HCT116 (cell line): ENCODE measurements at regions not wholly inside any gene's neighbourhood (a gene's known extent, or its start where the extent isn't known, plus 50 kb on each side); places are given as distances from the start of the nearest gene placed in this dataset.
A peak's percentile ranks its signal among the peaks of the same experiment; 100 is the strongest.

Experiments used
- ATAC-seq: fragments of 200-7000 bp; cut with Tn5 transposase; 2 replicates; pipeline ENCODE4 v1.9.1; 2020; ENCODE audit warnings: mild to moderate bottlenecking, moderate library complexity
- BruUV-seq: library from RNA; stranded (reverse); fragments of 400-500 nt; replicated peaks from 2 replicates; lab custom pipeline; 2021; lab: Mats Ljungman, UMichigan
- CTCF ChIA-PET: fragments of 300-600 bp; sonication (Branson Sonifier 250); formaldehyde crosslinking; loops from one replicate; lab custom pipeline; 2021; ENCODE audit warnings: antibody characterized with exemption; lab: Charles Lee
- POLR2A ChIA-PET: fragments of 300-600, 350-600 bp; sonication (Branson Sonifier 250); formaldehyde crosslinking; loops from one replicate; lab custom pipeline; 2021; ENCODE audit warnings: antibody characterized with exemption; lab: Charles Lee
- RAD21 ChIA-PET, 2 experiments: fragments of 300-600 bp; sonication (Branson Sonifier 250); formaldehyde crosslinking; loops; one replicate each; lab custom pipeline; 2023; ENCODE audit warnings: low total read pairs in 2 of 2; ENCODE audit not compliant: uncharacterized antibody in 2 of 2, unreplicated experiment in 2 of 2, low non-redundant PET in 1 of 2; lab: Charles Lee
- DNase-seq: peaks from one replicate; pipeline ENCODE4 v3.0.0-alpha.2; 2010; ENCODE audit warnings: low read depth, low spot score
- H2AFZ ChIP-seq: fragments of 200-600 bp; shearing (Covaris generic), sonication (generic); 2 replicates; pipeline ENCODE4 v1.6.1; 2017; ENCODE audit warnings: low read depth, mixed run types, mixed read lengths, antibody characterized with exemption, low read length; ENCODE audit not compliant: poor library complexity, severe bottlenecking
- H3K27ac ChIP-seq: 2 replicates; pipeline ENCODE4 v1.5.1; 2012; ENCODE audit warnings: low read depth, low read length
- H3K27me3 ChIP-seq: fragments of 200-600 bp; sonication (generic); 2 replicates; pipeline ENCODE4 v1.6.1; 2016; ENCODE audit warnings: mixed run types, low read length, mixed read lengths; ENCODE audit not compliant: insufficient read depth
- H3K36me3 ChIP-seq, 2 experiments: fragments of 200-500 bp in 1 of 2; fragments of 200-600 bp in 1 of 2; sonication (Bioruptor generic) in 1 of 2; sonication (generic) in 1 of 2; 2 replicates each; pipeline versions ENCODE4 v1.5.1 to v1.6.1; 2014 to 2016; ENCODE audit warnings: low read length in 2 of 2, inconsistent platforms in 1 of 2, mixed read lengths in 1 of 2, mixed run types in 1 of 2; ENCODE audit not compliant: insufficient read depth in 2 of 2, control insufficient read depth in 1 of 2
- H3K4me1 ChIP-seq, 2 experiments: fragments of 200-600 bp in 1 of 2; sonication (generic) in 1 of 2; 2 replicates each; pipeline versions ENCODE4 v1.5.1 to v1.6.1; 2012 to 2017; ENCODE audit warnings: low read length in 2 of 2, inconsistent platforms in 1 of 2, mild to moderate bottlenecking in 1 of 2, mixed read lengths in 1 of 2, mixed run types in 1 of 2, moderate library complexity in 1 of 2; ENCODE audit not compliant: insufficient read depth in 2 of 2, control insufficient read depth in 1 of 2
- H3K4me2 ChIP-seq: fragments of 200-600 bp; sonication (generic); 2 replicates; pipeline ENCODE4 v1.6.1; 2017; ENCODE audit warnings: mixed run types, low read length, mixed read lengths
- H3K4me3 ChIP-seq, 2 experiments: fragments of 200-600 bp in 1 of 2; sonication (generic) in 1 of 2; replicated peaks in 1 of 2; 2 replicates each; pipeline ENCODE4 v1.5.1; 2011 to 2016; ENCODE audit warnings: low read length in 2 of 2, control low read depth in 1 of 2, low read depth in 1 of 2, mild to moderate bottlenecking in 1 of 2, mixed read lengths in 1 of 2, mixed run types in 1 of 2
- H3K79me2 ChIP-seq: fragments of 200-600 bp; sonication (generic); 2 replicates; pipeline ENCODE4 v1.6.1; 2017; ENCODE audit warnings: mild to moderate bottlenecking, mixed run types, low read length, moderate library complexity, mixed read lengths; ENCODE audit not compliant: insufficient read depth
- H3K9ac ChIP-seq: fragments of 200-600 bp; sonication (generic); 2 replicates; pipeline ENCODE4 v1.6.1; 2016; ENCODE audit warnings: low read length, mixed read lengths
- H3K9me2 ChIP-seq: fragments of 200-600 bp; sonication (generic), shearing (Covaris generic); 2 replicates; pipeline ENCODE4 v1.6.1; 2017; ENCODE audit warnings: mixed run types, mild to moderate bottlenecking, moderate library complexity; ENCODE audit not compliant: insufficient read depth
- H3K9me3 ChIP-seq, 2 experiments: fragments of 200-500 bp in 1 of 2; fragments of 200-600 bp in 1 of 2; sonication (Bioruptor generic) in 1 of 2; sonication (generic) in 1 of 2; 2 replicates each; pipeline ENCODE4 v1.6.1; 2014 to 2017; ENCODE audit warnings: low read length in 2 of 2, mixed read lengths in 2 of 2, inconsistent platforms in 1 of 2, low read depth in 1 of 2, mild to moderate bottlenecking in 1 of 2, mixed run types in 1 of 2, moderate library complexity in 1 of 2; ENCODE audit not compliant: control insufficient read depth in 1 of 2, insufficient read depth in 1 of 2
- H4K20me1 ChIP-seq: fragments of 200-600 bp; sonication (generic), shearing (Covaris generic); 2 replicates; pipeline ENCODE4 v1.6.1; 2017; ENCODE audit warnings: mixed run types, mild to moderate bottlenecking, moderate library complexity; ENCODE audit not compliant: insufficient read depth
- CBX3 ChIP-seq: IDR thresholded peaks from 2 replicates; pipeline ENCODE4 v1.6.1; 2012; ENCODE audit warnings: low read depth
- CEBPB ChIP-seq: IDR thresholded peaks from 2 replicates; pipeline ENCODE4 v1.6.1; 2012; ENCODE audit warnings: low read depth
- CTCF ChIP-seq, 3 experiments: fragments of 200-600 bp in 1 of 3; sonication (generic) in 1 of 3; IDR thresholded peaks in 2 of 3; conservative IDR thresholded peaks in 1 of 3; 2 replicates each; pipeline ENCODE4 v1.5.1; 2012 to 2017; ENCODE audit warnings: low read depth in 2 of 3, low read length in 2 of 3, antibody characterized with exemption in 1 of 3, borderline replicate concordance in 1 of 3, control low read depth in 1 of 3, mild to moderate bottlenecking in 1 of 3, mixed read lengths in 1 of 3, mixed run types in 1 of 3, moderate library complexity in 1 of 3; ENCODE audit not compliant: insufficient read depth in 1 of 3
- EGR1 ChIP-seq: IDR thresholded peaks from 2 replicates; pipeline ENCODE4 v1.6.1; 2012; ENCODE audit warnings: low read depth
- ELF1 ChIP-seq: IDR thresholded peaks from 2 replicates; pipeline ENCODE4 v1.6.1; 2012; ENCODE audit warnings: low read depth, borderline replicate concordance
- EZH2 ChIP-seq: fragments of 200-600 bp; sonication (generic); IDR thresholded peaks from 2 replicates; pipeline ENCODE4 v1.6.1; 2017; ENCODE audit warnings: antibody characterized with exemption, mixed run types
- EZH2phosphoT487 ChIP-seq: fragments of 200-600 bp; IDR thresholded peaks from 2 replicates; pipeline ENCODE4 v1.6.1; 2018; ENCODE audit warnings: antibody characterized with exemption, borderline replicate concordance
- FOSL1 ChIP-seq: IDR thresholded peaks from 2 replicates; pipeline ENCODE4 v1.6.1; 2012; ENCODE audit warnings: low read depth
- POLR2A ChIP-seq: IDR thresholded peaks from 2 replicates; pipeline ENCODE4 v1.7.0; 2011; ENCODE audit warnings: borderline replicate concordance; ENCODE audit not compliant: insufficient read depth, insufficient read length; ENCODE audit errors: extremely low read depth
- POLR2AphosphoS5 ChIP-seq: IDR thresholded peaks from 2 replicates; pipeline ENCODE4 v1.6.1; 2011; ENCODE audit warnings: mild to moderate bottlenecking, low read depth, low read length, moderate library complexity
- RAD21 ChIP-seq: IDR thresholded peaks from 2 replicates; pipeline ENCODE4 v1.6.1; 2012; ENCODE audit warnings: low read depth, mild to moderate bottlenecking
- REST ChIP-seq: IDR thresholded peaks from 2 replicates; pipeline ENCODE4 v1.6.1; 2012; ENCODE audit warnings: low read depth
- SIN3A ChIP-seq: IDR thresholded peaks from 2 replicates; pipeline ENCODE4 v1.6.1; 2012; ENCODE audit warnings: low read depth
- SP1 ChIP-seq: IDR thresholded peaks from 2 replicates; pipeline ENCODE4 v1.6.1; 2012; ENCODE audit warnings: low read depth
- ZBTB33 ChIP-seq: IDR thresholded peaks from 2 replicates; pipeline ENCODE4 v1.6.1; 2011; ENCODE audit warnings: mild to moderate bottlenecking, low read length, moderate library complexity; ENCODE audit not compliant: insufficient replicate concordance; ENCODE audit errors: extremely low read depth
- ZFX ChIP-seq: fragments of 450-650 bp; IDR thresholded peaks from 2 replicates; pipeline ENCODE4 v1.6.1; 2017
- ZNF274 ChIP-seq: fragments of 200-500 bp; sonication (Bioruptor generic); IDR thresholded peaks from 2 replicates; pipeline ENCODE4 v1.6.1; 2014; ENCODE audit warnings: mild to moderate bottlenecking, low read depth, low read length, inconsistent platforms
- intact Hi-C: fragments of 100-400 bp; cut with micrococcal nuclease; formaldehyde crosslinking; loops from 2 replicates; pipeline ENCODE4 v1.10.0; 2022
- TF ChIP-seq, protein P1 (sequence below): IDR thresholded peaks from 2 replicates; pipeline ENCODE4 v1.6.1; 2012
- TF ChIP-seq, protein P2 (sequence below): IDR thresholded peaks from 2 replicates; pipeline ENCODE4 v1.6.1; 2012

- Histone ChIP-seq H3K27me3 (no peaks in the 10 kb centered on the region), H3K27ac (no peak overlapping the region), H3K4me2 (no peak overlapping the region), H3K9me2 (no peaks in the 10 kb centered on the region), H3K9ac (no peak overlapping the region), H2AFZ (peak overlapping the region; percentile 18), H3K9me3 (no peaks in the 10 kb centered on the region), H3K36me3 (no peaks in the 10 kb centered on the region), H3K79me2 (no peaks in the 10 kb centered on the region), H3K4me1 (peaks cover 0 to 3% of the 10 kb centered on the region in 2 experiments; a peak in 3 of 4 replicates), H4K20me1 (no peaks in the 10 kb centered on the region), H3K4me3 (no peak overlapping the region)
- ChIA-PET CTCF (no interaction called here), POLR2A (no interaction called here), RAD21 (no interaction called here)
- no TSS peak for BruUV-seq
- TF ChIP-seq EZH2 (no peak), POLR2A (no peak), SP1 (no peak), REST (no peak), ELF1 (no peak), CEBPB (no peak), ZBTB33 (no peak), EGR1 (no peak), RAD21 (no peak), FOSL1 (no peak), CTCF (IDR thresholded peaks at IDR 0.05 in 2 of 3, conservative IDR thresholded peaks at IDR 0.05 in 1 of 3; ENCODE audit: borderline replicate concordance in 1 of 3, insufficient read depth in 1 of 3, low read depth in 2 of 3, low read length in 2 of 3) (no peak), ZFX (no peak), SIN3A (no peak), CBX3 (no peak), EZH2phosphoT487 (no peak), POLR2AphosphoS5 (no peak), ZNF274 (no peak)
- TF ChIP-seq, protein P1, sequence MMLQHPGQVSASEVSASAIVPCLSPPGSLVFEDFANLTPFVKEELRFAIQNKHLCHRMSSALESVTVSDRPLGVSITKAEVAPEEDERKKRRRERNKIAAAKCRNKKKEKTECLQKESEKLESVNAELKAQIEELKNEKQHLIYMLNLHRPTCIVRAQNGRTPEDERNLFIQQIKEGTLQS = no peak
- TF ChIP-seq, protein P2, sequence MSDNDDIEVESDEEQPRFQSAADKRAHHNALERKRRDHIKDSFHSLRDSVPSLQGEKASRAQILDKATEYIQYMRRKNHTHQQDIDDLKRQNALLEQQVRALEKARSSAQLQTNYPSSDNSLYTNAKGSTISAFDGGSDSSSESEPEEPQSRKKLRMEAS = no peak
- no peak for ATAC-seq
- intact Hi-C loops = no loop called here
- DNase-seq = no peak
Measured at GRCh38 chr7:80373429-80374032, 138.3 kb downstream of the GNAT3 start.
